ENCODE measurements at regions not wholly inside any gene's neighbourhood (a gene's known extent, or its start where the extent isn't known, plus 50 kb on each side); places are given as distances from the start of the nearest gene placed in this dataset.
A peak's percentile ranks its signal among the peaks of the same experiment; 100 is the strongest.
"Not testable (repeated sequence)": the region's sequence is repeated elsewhere in the genome, so short reads cannot be mapped to it uniquely, and the experiment has no call there.

GRCh38 chr12:42030588-42030987 is 114.1 kb downstream of the GXYLT1 start:
- DNase-seq, result no peak

GRCh38 chr12:42027546-42027945 is 117.1 kb downstream of the GXYLT1 start:
- DNase-seq, result no peak

GRCh38 chr12:42024495-42024830 is 120.2 kb downstream of the GXYLT1 start:
- DNase-seq, result no peak

GRCh38 chr12:42023733-42024494 is 120.8 kb downstream of the GXYLT1 start:
- peak; percentile 73 for DNase-seq

- DNase-seq, result not testable (repeated sequence)
These were observed 122.7 kb downstream of the GXYLT1 start for GRCh38 chr12:42021937-42022336.

GRCh38 chr12:42021469-42021868 is 123.2 kb downstream of the GXYLT1 start:
- no peak for DNase-seq

GRCh38 chr12:42020226-42020625 is 124.4 kb downstream of the GXYLT1 start:
- DNase-seq, result no peak

- no peak for DNase-seq
These were observed 124.9 kb downstream of the GXYLT1 start for GRCh38 chr12:42019746-42020145.

- DNase-seq, result no peak
These were observed 127.6 kb downstream of the GXYLT1 start for GRCh38 chr12:42017051-42017450.

- DNase-seq, result no peak
These were observed 129.6 kb downstream of the GXYLT1 start for GRCh38 chr12:42015051-42015461.

GRCh38 chr12:42012501-42012900 is 132.2 kb downstream of the GXYLT1 start:
- not testable (repeated sequence) for DNase-seq

- DNase-seq, result no peak
These were observed 134.0 kb downstream of the GXYLT1 start for GRCh38 chr12:42010715-42011114.

- no peak for DNase-seq
These were observed 134.4 kb downstream of the GXYLT1 start for GRCh38 chr12:42010257-42010656.

- DNase-seq, result no peak
These were observed 135.7 kb downstream of the GXYLT1 start for GRCh38 chr12:42008996-42009395.

- DNase-seq, result no peak
These were observed 141.6 kb downstream of the GXYLT1 start for GRCh38 chr12:42003031-42003430.

- no peak for DNase-seq
These were observed 142.1 kb downstream of the GXYLT1 start for GRCh38 chr12:42002563-42002962.

GRCh38 chr12:41998436-41998835 is 146.2 kb downstream of the GXYLT1 start:
- no peak for DNase-seq

- DNase-seq, result no peak
These were observed 151.4 kb downstream of the GXYLT1 start for GRCh38 chr12:41993283-41993682.

GRCh38 chr12:41992692-41993215 is 151.9 kb downstream of the GXYLT1 start:
- no peak for DNase-seq

- no peak for DNase-seq
These were observed 152.7 kb downstream of the GXYLT1 start for GRCh38 chr12:41992022-41992421.

GRCh38 chr12:41988715-41989114 is 156.0 kb downstream of the GXYLT1 start:
- DNase-seq, result no peak

GRCh38 chr12:41986513-41986912 is 158.2 kb downstream of the GXYLT1 start:
- not testable (repeated sequence) for DNase-seq

GRCh38 chr12:41983856-41984255 is 160.8 kb downstream of the GXYLT1 start:
- DNase-seq, result no peak

- no peak for DNase-seq
These were observed 161.3 kb downstream of the GXYLT1 start for GRCh38 chr12:41983394-41983793.

GRCh38 chr12:41981758-41982157 is 162.9 kb downstream of the GXYLT1 start:
- DNase-seq, result no peak

Measured in activated T-cell treated with anti-CD3 and anti-CD28 coated beads, Interleukin-2, amount 50 U/mL, for 1 hour (primary cell).